RWPE2 (cell line): ENCODE measurements at regions not wholly inside any gene's neighbourhood (a gene's known extent, or its start where the extent isn't known, plus 50 kb on each side); places are given as distances from the start of the nearest gene placed in this dataset.

Experiments
- ATAC-seq: fragments of 200-7000 bp; cut with Tn5 transposase; 3 replicates; pipeline ENCODE4 v1.9.1; 2021; ENCODE audit warnings: low read depth
- DNase-seq: peaks from one replicate; pipeline ENCODE4 v3.0.0-alpha.2; 2020; ENCODE audit warnings: low spot score
- H3K27ac ChIP-seq: fragments of 450-650 bp; 2 replicates; pipeline ENCODE4 v1.5.1; 2017; ENCODE audit warnings: mild to moderate bottlenecking; ENCODE audit not compliant: poor library complexity, severe bottlenecking
- H3K27me3 ChIP-seq: fragments of 250-450 bp; sonication (Bioruptor Pico); 2 replicates; pipeline ENCODE4 v1.5.1; 2021; ENCODE audit warnings: mild to moderate bottlenecking, moderate library complexity; ENCODE audit not compliant: insufficient read depth, poor library complexity, severe bottlenecking
- H3K36me3 ChIP-seq: fragments of 250-450 bp; sonication (Bioruptor Pico); 2 replicates; pipeline ENCODE4 v1.5.1; 2020; ENCODE audit warnings: low read depth, mild to moderate bottlenecking, moderate library complexity
- H3K4me1 ChIP-seq: fragments of 250-450 bp; sonication (Bioruptor Pico); 2 replicates; pipeline ENCODE4 v1.5.1; 2021; ENCODE audit warnings: mild to moderate bottlenecking, moderate library complexity; ENCODE audit not compliant: insufficient read depth, poor library complexity, severe bottlenecking
- H3K4me3 ChIP-seq: fragments of 250-450 bp; sonication (Bioruptor Pico); 2 replicates; pipeline ENCODE4 v1.5.1; 2021; ENCODE audit warnings: mild to moderate bottlenecking, moderate library complexity; ENCODE audit not compliant: severe bottlenecking
- H3K9me3 ChIP-seq: fragments of 250-450 bp; sonication (Bioruptor Pico); 2 replicates; pipeline ENCODE4 v1.5.1; 2021; ENCODE audit warnings: mild to moderate bottlenecking, moderate library complexity; ENCODE audit not compliant: severe bottlenecking
- TF ChIP-seq, protein P1 (sequence below): fragments of 450-650 bp; IDR thresholded peaks from one replicate; pipeline ENCODE4 v1.5.1; 2017; ENCODE audit warnings: mild to moderate bottlenecking, moderate library complexity; ENCODE audit not compliant: poor library complexity, severe bottlenecking

DNA sequence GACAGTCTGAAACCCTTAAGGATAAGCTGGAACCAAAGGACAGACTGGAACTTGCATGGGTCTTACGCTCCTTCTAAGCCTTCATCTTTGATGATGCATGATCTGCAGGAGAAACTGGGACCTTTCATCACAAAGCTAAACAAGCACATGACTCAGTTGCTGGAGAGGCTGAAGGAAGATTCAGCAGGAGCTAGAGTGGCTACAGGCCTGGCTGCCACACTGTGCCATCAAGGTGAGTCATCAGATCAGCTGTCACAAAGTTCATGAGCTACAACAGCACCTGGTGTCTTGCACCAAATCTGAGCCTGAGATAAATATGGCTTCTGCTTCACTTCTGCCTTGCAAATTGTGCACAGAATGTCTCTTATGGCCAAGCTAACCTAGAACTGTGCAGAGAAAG, 95.5 kb upstream of the MARK1 start:
- H3K4me1 ChIP-seq, result no peaks in the 10 kb centered on the region
- TF ChIP-seq, protein P1, sequence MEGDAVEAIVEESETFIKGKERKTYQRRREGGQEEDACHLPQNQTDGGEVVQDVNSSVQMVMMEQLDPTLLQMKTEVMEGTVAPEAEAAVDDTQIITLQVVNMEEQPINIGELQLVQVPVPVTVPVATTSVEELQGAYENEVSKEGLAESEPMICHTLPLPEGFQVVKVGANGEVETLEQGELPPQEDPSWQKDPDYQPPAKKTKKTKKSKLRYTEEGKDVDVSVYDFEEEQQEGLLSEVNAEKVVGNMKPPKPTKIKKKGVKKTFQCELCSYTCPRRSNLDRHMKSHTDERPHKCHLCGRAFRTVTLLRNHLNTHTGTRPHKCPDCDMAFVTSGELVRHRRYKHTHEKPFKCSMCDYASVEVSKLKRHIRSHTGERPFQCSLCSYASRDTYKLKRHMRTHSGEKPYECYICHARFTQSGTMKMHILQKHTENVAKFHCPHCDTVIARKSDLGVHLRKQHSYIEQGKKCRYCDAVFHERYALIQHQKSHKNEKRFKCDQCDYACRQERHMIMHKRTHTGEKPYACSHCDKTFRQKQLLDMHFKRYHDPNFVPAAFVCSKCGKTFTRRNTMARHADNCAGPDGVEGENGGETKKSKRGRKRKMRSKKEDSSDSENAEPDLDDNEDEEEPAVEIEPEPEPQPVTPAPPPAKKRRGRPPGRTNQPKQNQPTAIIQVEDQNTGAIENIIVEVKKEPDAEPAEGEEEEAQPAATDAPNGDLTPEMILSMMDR, result no peak
- H3K9me3 ChIP-seq, result no peaks in the 10 kb centered on the region
- no peaks in the 10 kb centered on the region for H3K36me3 ChIP-seq
- no peak for DNase-seq
- no peak for ATAC-seq
- H3K4me3 ChIP-seq, result no peak overlapping the region
- H3K27me3 ChIP-seq, result no peaks in the 10 kb centered on the region
- H3K27ac ChIP-seq, result no peak overlapping the region

DNA sequence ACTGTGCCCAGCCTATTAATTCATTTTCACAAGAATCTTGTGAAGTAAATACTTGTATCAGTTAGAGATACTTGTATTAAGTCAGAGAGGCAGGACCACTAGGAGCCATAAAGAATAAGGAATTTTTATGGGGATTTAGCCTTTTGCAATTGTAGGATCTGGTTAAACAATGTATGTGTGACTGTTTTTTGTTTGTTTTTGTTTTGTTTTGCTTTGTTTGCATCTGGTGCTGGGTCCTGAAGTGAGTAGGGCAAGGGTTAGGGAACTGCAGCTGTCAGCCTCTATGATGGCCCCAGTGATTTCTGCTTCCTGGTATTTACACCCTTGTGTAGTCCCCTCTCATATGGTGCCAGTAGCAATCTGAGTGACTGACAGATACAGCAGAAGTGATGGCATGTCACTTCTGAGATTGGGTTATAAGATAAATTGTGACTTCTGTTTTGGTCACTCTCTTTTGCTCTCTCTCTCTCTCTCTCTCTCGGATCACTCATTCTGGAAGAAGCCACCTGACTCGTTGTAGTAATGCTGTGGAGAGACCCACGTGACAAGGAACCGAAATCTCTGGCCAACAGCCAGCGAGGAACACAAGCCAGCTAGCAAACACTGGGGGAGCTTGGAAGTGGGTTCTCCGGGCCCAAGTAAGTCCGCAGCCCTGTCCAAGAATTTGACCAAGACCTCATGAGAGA, 96.2 kb upstream of the MARK1 start:
- ATAC-seq (no peak), DNase-seq (no peak)
- no peak overlapping the region for H3K4me3 ChIP-seq
- H3K4me1 ChIP-seq, result no peaks in the 10 kb centered on the region
- TF ChIP-seq, protein P1, result no peak
- no peaks in the 10 kb centered on the region for H3K27me3 ChIP-seq
- no peaks in the 10 kb centered on the region for H3K36me3 ChIP-seq
- no peak overlapping the region for H3K27ac ChIP-seq
- H3K9me3 ChIP-seq, result no peaks in the 10 kb centered on the region

DNA sequence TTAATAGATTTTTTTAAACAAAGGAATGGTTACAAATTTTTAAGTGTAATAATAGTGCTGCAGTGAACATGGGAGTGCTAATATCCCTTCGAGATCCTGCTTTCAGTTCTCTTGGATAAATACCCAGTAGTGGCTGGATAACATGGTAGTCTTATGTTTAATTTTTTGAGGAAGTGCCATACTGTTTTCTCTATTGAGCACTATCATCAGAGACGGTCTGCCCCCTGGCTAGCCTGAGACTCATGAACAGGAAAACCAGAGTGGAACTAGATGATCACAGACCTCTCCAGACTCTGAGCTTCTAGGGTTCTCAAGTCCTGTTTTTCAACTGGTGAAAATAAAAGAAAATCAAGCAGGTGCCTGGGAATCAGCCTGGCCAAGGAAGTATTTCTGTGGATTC, 97.3 kb upstream of the MARK1 start:
- TF ChIP-seq, protein P1, result no peak

DNA sequence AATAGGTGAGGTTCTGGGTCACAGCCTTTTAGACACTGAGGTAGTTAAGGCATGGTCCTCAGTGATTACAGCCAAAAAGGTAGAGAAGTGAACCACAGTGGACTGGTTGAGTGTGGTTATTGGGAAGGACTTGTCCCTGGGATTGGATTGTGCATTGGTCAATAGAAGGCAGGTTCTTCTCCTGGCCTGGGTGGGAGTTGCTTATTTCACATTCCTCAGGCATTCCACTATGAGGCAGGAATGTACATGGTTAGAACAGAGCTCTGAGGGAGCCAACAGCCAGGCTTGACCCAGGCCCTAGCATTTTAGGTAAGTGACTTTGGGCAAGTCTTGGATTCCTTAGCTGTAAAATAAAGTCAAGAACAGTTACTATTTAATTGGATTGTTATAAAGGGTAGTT, 97.9 kb upstream of the MARK1 start:
- 0 out of 3 replicates have a peak, but pooled peaks have one; percentile 41 for ATAC-seq
- no peaks in the 10 kb centered on the region for H3K9me3 ChIP-seq
- no peak for DNase-seq

More for the DNA sequence above, 97.3 kb upstream of the MARK1 start:
- Histone ChIP-seq H3K4me3 (no peak overlapping the region), H3K27ac (no peak overlapping the region), H3K27me3 (no peaks in the 10 kb centered on the region), H3K4me1 (no peaks in the 10 kb centered on the region), H3K9me3 (no peaks in the 10 kb centered on the region), H3K36me3 (no peaks in the 10 kb centered on the region)
- DNase-seq, result no peak
- no peak for ATAC-seq

DNA sequence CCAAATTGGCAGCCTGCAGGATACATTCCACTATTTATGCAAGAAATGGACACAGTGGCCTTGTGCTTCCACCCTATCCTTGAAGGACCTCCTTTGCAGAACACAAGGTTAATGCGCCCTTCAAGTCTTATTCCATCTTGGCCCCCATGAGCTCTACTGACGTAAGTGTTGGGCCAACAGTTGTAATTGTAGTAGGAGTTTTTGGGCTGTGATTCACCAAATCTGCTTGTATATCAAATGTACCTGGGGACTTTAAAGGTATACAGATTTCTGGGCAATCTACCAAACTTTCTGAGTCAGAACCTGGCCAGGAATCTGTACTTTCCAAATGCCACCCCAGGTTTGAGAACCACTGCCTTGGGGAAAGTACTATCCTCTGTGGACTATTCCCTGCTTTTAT, 100.9 kb upstream of the MARK1 start:
- Histone ChIP-seq H3K27me3 (no peaks in the 10 kb centered on the region), H3K4me1 (no peaks in the 10 kb centered on the region), H3K36me3 (no peaks in the 10 kb centered on the region), H3K27ac (no peak overlapping the region), H3K9me3 (no peaks in the 10 kb centered on the region), H3K4me3 (no peak overlapping the region)
- no peak for DNase-seq
- no peak for ATAC-seq
- TF ChIP-seq, protein P1, result no peak

More for the DNA sequence above, 97.9 kb upstream of the MARK1 start:
- H3K27me3 ChIP-seq, result no peaks in the 10 kb centered on the region
- TF ChIP-seq, protein P1, result no peak
- no peak overlapping the region for H3K27ac ChIP-seq
- no peaks in the 10 kb centered on the region for H3K4me1 ChIP-seq
- H3K4me3 ChIP-seq, result no peak overlapping the region
- H3K36me3 ChIP-seq, result no peaks in the 10 kb centered on the region
